ENCODE measurements at regions not wholly inside any gene's neighbourhood (a gene's known extent, or its start where the extent isn't known, plus 50 kb on each side); places are given as distances from the start of the nearest gene placed in this dataset.

DNA sequence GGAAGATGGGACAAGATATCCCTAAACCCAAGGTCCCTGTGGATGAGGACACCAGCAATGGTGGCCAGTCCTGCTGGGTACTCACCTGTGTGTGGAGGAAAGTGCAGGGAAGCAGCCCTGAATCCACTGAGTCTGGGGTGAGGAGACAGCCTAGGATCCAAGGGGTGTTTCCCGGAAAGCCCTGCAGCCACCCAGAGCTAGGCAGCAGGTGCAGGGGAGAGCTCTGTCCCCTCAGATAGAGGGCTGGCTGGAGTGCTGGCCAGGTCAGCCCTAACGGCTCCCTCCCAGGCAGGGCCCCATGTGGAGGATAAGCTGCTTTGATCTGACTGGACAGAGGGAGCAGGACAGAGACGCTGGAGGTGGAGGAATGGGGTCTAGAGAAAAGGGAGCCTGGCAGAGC, 344.7 kb upstream of the IRX4 start:
- TF ChIP-seq, protein P1, sequence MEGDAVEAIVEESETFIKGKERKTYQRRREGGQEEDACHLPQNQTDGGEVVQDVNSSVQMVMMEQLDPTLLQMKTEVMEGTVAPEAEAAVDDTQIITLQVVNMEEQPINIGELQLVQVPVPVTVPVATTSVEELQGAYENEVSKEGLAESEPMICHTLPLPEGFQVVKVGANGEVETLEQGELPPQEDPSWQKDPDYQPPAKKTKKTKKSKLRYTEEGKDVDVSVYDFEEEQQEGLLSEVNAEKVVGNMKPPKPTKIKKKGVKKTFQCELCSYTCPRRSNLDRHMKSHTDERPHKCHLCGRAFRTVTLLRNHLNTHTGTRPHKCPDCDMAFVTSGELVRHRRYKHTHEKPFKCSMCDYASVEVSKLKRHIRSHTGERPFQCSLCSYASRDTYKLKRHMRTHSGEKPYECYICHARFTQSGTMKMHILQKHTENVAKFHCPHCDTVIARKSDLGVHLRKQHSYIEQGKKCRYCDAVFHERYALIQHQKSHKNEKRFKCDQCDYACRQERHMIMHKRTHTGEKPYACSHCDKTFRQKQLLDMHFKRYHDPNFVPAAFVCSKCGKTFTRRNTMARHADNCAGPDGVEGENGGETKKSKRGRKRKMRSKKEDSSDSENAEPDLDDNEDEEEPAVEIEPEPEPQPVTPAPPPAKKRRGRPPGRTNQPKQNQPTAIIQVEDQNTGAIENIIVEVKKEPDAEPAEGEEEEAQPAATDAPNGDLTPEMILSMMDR (IDR thresholded peaks at IDR 0.05; ENCODE audit: insufficient read depth, low read depth, low read length): no peak
- TF ChIP-seq EZH2 (IDR thresholded peaks at IDR 0.05; ENCODE audit: insufficient read depth, low read length): no peak

Data from astrocyte (in vitro differentiated cells and primary cell).